C4-2B (cell line): ENCODE measurements at regions not wholly inside any gene's neighbourhood (a gene's known extent, or its start where the extent isn't known, plus 50 kb on each side); places are given as distances from the start of the nearest gene placed in this dataset.

Experiments used
- ZFX ChIP-seq: fragments of 450-650 bp; IDR thresholded peaks from 2 replicates; pipeline ENCODE4 v1.6.1; 2017
- TF ChIP-seq, protein P1 (sequence below): fragments of 450-650 bp; conservative IDR thresholded peaks from 2 replicates; pipeline ENCODE4 v1.5.1; 2017; ENCODE audit warnings: mild to moderate bottlenecking

- TF ChIP-seq, protein P1, sequence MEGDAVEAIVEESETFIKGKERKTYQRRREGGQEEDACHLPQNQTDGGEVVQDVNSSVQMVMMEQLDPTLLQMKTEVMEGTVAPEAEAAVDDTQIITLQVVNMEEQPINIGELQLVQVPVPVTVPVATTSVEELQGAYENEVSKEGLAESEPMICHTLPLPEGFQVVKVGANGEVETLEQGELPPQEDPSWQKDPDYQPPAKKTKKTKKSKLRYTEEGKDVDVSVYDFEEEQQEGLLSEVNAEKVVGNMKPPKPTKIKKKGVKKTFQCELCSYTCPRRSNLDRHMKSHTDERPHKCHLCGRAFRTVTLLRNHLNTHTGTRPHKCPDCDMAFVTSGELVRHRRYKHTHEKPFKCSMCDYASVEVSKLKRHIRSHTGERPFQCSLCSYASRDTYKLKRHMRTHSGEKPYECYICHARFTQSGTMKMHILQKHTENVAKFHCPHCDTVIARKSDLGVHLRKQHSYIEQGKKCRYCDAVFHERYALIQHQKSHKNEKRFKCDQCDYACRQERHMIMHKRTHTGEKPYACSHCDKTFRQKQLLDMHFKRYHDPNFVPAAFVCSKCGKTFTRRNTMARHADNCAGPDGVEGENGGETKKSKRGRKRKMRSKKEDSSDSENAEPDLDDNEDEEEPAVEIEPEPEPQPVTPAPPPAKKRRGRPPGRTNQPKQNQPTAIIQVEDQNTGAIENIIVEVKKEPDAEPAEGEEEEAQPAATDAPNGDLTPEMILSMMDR, result no peak
- TF ChIP-seq ZFX, result no peak
Measured at GRCh38 chr14:100449225-100449987, 126.3 kb downstream of the SLC25A47 start.
